SK-N-SH treated with all-trans-retinoic acid at 6 μM for 48 hours (cell line): ENCODE measurements at regions not wholly inside any gene's neighbourhood (a gene's known extent, or its start where the extent isn't known, plus 50 kb on each side); places are given as distances from the start of the nearest gene placed in this dataset.
A peak's percentile ranks its signal among the peaks of the same experiment; 100 is the strongest.

ENCODE experiments used
- ATAC-seq: fragments of 200-7000 bp; cut with Tn5 transposase; 3 replicates; pipeline ENCODE4 v1.9.1; 2020; ENCODE audit warnings: mild to moderate bottlenecking, moderate library complexity
- BACH2 ChIP-seq: fragments of 250-450 bp; sonication (Bioruptor Pico); IDR thresholded peaks from 2 replicates; pipeline ENCODE4 v1.9.0; 2021; ENCODE audit warnings: mild to moderate bottlenecking, borderline replicate concordance
- CSDC2 ChIP-seq: fragments of 250-450 bp; sonication (Bioruptor Pico); IDR thresholded peaks from 2 replicates; pipeline ENCODE4 v1.5.0; 2020; ENCODE audit warnings: mild to moderate bottlenecking, moderate library complexity
- ESRRG ChIP-seq: fragments of 250-450 bp; sonication (Bioruptor Pico); IDR thresholded peaks from 2 replicates; pipeline ENCODE4 v1.6.1; 2021; ENCODE audit warnings: mild to moderate bottlenecking
- GLIS3 ChIP-seq: fragments of 250-450 bp; sonication (Bioruptor Pico); IDR thresholded peaks from 2 replicates; pipeline ENCODE4 v1.5.0; 2020; ENCODE audit warnings: mild to moderate bottlenecking, moderate library complexity
- ISL1 ChIP-seq: fragments of 250-450 bp; sonication (Bioruptor Pico); IDR thresholded peaks from 2 replicates; pipeline ENCODE4 v2.1.2; 2022; ENCODE audit warnings: mild to moderate bottlenecking, moderate library complexity
- OSR1 ChIP-seq: fragments of 250-450 bp; sonication (Bioruptor Pico); IDR thresholded peaks from 2 replicates; pipeline ENCODE4 v1.8.0; 2022; ENCODE audit warnings: moderate library complexity, mild to moderate bottlenecking, inconsistent platforms
- PPARA ChIP-seq: fragments of 250-450 bp; sonication (Bioruptor Pico); IDR thresholded peaks from 2 replicates; pipeline ENCODE4 v1.5.0; 2020; ENCODE audit warnings: mild to moderate bottlenecking, borderline replicate concordance
- SNAI2 ChIP-seq: fragments of 250-450 bp; sonication (Bioruptor Pico); IDR thresholded peaks from 2 replicates; pipeline ENCODE4 v1.5.0; 2020; ENCODE audit warnings: mild to moderate bottlenecking, moderate library complexity
- TCF4 ChIP-seq: fragments of 250-450 bp; sonication (Bioruptor Pico); IDR thresholded peaks from 2 replicates; pipeline ENCODE4 v1.8.0; 2021; ENCODE audit warnings: mild to moderate bottlenecking, moderate library complexity, borderline replicate concordance
- TOX ChIP-seq: fragments of 250-450 bp; sonication (Bioruptor Pico); IDR thresholded peaks from 2 replicates; pipeline ENCODE4 v1.8.0; 2021; ENCODE audit warnings: mild to moderate bottlenecking, moderate library complexity, borderline replicate concordance
- ZC3H10 ChIP-seq: fragments of 250-450 bp; sonication (Bioruptor Pico); IDR thresholded peaks from 2 replicates; pipeline ENCODE4 v1.5.1; 2021; ENCODE audit warnings: mild to moderate bottlenecking, moderate library complexity
- ZFP3 ChIP-seq: fragments of 250-450 bp; sonication (Bioruptor Pico); IDR thresholded peaks from 2 replicates; pipeline ENCODE4 v1.5.0; 2020; ENCODE audit warnings: mild to moderate bottlenecking, moderate library complexity
- ZFP30 ChIP-seq: fragments of 450-650 bp; formaldehyde crosslinking; IDR thresholded peaks from 2 replicates; pipeline ENCODE4 v1.5.0; 2022; ENCODE audit warnings: mild to moderate bottlenecking, moderate library complexity
- ZNF565 ChIP-seq: fragments of 450-650 bp; formaldehyde crosslinking; conservative IDR thresholded peaks from 2 replicates; pipeline ENCODE4 v1.5.0; 2020; ENCODE audit warnings: low read depth, mild to moderate bottlenecking, moderate library complexity
- ZNF70 ChIP-seq: fragments of 450-650 bp; formaldehyde crosslinking; IDR thresholded peaks from 2 replicates; pipeline ENCODE4 v1.5.0; 2020; ENCODE audit warnings: mild to moderate bottlenecking, moderate library complexity
- ZNF8 ChIP-seq: fragments of 450-650 bp; formaldehyde crosslinking; IDR thresholded peaks from 2 replicates; pipeline ENCODE4 v1.5.0; 2020; ENCODE audit warnings: mild to moderate bottlenecking, moderate library complexity
- TF ChIP-seq, protein P1 (sequence below): fragments of 250-450 bp; sonication (Bioruptor Pico); IDR thresholded peaks from 2 replicates; pipeline ENCODE4 v1.8.0; 2020; ENCODE audit warnings: mild to moderate bottlenecking, moderate library complexity, borderline replicate concordance
- TF ChIP-seq, protein P2 (sequence below): fragments of 250-450 bp; sonication (Bioruptor Pico); IDR thresholded peaks from 2 replicates; pipeline ENCODE4 v1.8.0; 2021; ENCODE audit warnings: low read depth, mild to moderate bottlenecking, moderate library complexity, borderline replicate concordance
- TF ChIP-seq, protein P3 (sequence below): fragments of 250-450 bp; sonication (Bioruptor Pico); IDR thresholded peaks from 2 replicates; pipeline ENCODE4 v1.5.1; 2020; ENCODE audit warnings: low read depth, mild to moderate bottlenecking, moderate library complexity
- TF ChIP-seq, protein P4 (sequence below): fragments of 250-450 bp; sonication (Bioruptor Pico); IDR thresholded peaks from 2 replicates; pipeline ENCODE4 v1.5.0; 2020; ENCODE audit warnings: mild to moderate bottlenecking, moderate library complexity
- TF ChIP-seq, protein P5 (sequence below): fragments of 250-450 bp; sonication (Bioruptor Pico); IDR thresholded peaks from 2 replicates; pipeline ENCODE4 v1.5.1; 2021; ENCODE audit warnings: mild to moderate bottlenecking, moderate library complexity

DNA sequence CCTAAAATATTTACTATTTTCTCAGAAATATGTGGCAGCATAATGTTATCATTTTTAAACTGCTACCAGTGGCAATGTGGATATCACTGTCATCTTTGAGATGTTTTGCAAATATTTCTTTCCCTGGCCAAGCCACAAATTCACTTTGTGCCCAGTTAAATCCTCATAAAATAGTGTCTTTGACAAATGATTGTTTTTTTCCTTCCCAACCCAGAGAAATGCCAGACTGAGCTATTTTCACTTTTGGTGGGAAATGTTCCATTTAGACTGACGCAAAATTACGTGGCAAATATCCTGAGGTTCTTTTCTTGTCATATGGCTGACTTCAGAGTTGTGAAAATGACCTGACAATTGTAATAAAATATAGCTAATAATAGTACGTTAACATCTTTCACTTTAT, 807.0 kb upstream of the SOX9 start (continued):
- TF ChIP-seq, protein P1, sequence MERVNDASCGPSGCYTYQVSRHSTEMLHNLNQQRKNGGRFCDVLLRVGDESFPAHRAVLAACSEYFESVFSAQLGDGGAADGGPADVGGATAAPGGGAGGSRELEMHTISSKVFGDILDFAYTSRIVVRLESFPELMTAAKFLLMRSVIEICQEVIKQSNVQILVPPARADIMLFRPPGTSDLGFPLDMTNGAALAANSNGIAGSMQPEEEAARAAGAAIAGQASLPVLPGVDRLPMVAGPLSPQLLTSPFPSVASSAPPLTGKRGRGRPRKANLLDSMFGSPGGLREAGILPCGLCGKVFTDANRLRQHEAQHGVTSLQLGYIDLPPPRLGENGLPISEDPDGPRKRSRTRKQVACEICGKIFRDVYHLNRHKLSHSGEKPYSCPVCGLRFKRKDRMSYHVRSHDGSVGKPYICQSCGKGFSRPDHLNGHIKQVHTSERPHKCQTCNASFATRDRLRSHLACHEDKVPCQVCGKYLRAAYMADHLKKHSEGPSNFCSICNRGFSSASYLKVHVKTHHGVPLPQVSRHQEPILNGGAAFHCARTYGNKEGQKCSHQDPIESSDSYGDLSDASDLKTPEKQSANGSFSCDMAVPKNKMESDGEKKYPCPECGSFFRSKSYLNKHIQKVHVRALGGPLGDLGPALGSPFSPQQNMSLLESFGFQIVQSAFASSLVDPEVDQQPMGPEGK (CRISPR knock-in tag), result no peak
- TF ChIP-seq OSR1 (CRISPR knock-in tag), result no peak
- no peak for TF ChIP-seq ESRRG
- no peak for TF ChIP-seq ISL1 (CRISPR knock-in tag)
- no peak for TF ChIP-seq ZNF565 (CRISPR knock-in tag)

DNA sequence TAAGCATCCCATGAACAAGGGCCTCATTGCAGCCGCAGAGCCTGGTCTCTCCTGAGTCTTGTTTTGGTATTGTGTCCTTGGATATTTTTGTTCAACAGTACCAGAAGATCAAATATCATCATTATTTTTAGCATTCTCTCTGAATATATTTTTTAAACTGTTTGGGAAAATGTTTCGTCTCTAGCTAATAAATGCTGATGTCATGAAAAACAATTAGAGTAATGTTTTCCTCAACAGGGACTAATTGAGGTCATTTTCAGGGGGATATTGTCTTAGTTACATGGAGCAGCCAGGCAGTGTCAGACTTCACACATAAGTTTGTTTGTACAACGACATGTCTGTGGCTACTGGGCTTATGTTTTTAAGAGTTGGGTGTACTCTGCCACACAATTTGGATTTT, 805.3 kb upstream of the SOX9 start:
- no peak for TF ChIP-seq ESRRG
- TF ChIP-seq ZFP30 (CRISPR knock-in tag), result no peak
- TF ChIP-seq PPARA (CRISPR knock-in tag), result no peak
- TF ChIP-seq, protein P1 (CRISPR knock-in tag), result no peak
- TF ChIP-seq, protein P2, sequence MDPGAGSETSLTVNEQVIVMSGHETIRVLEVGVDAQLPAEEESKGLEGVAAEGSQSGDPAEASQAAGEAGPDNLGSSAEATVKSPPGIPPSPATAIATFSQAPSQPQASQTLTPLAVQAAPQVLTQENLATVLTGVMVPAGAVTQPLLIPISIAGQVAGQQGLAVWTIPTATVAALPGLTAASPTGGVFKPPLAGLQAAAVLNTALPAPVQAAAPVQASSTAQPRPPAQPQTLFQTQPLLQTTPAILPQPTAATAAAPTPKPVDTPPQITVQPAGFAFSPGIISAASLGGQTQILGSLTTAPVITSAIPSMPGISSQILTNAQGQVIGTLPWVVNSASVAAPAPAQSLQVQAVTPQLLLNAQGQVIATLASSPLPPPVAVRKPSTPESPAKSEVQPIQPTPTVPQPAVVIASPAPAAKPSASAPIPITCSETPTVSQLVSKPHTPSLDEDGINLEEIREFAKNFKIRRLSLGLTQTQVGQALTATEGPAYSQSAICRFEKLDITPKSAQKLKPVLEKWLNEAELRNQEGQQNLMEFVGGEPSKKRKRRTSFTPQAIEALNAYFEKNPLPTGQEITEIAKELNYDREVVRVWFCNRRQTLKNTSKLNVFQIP (CRISPR knock-in tag), result no peak
- no peak for ATAC-seq

DNA sequence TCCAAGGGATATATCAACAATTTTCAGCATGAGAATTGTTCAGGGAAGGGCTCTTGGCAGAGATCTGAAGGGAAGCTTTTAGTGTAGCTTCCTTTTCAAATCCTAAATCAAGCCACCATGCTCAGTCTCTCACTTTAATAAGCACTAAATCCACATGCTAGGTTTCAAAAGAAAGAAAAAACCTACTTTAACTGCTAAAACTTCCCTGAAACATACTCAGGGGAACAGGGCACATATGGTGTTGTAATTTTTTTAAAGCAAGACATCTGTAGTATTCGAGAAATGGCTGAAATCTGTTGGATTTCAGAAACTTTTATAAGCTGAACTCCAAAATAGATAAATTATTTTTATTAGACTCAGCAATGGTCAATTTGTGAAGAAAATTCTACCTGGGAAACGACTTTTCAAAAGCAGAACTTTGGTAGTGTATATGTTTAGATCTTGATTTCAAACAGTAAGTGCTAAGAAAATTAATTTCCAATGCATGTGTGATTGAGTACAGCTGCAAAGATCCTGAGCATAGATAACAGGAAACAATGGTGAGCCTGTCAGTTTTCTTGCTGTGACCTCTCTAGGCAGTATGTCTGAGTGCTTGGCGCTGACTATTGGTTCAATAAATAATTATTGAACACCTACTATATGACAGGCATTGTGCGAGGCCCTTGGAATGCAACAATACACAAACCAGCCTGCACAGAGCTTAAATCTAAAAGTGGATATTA, 804.5 kb upstream of the SOX9 start:
- ATAC-seq, result no peak

DNA sequence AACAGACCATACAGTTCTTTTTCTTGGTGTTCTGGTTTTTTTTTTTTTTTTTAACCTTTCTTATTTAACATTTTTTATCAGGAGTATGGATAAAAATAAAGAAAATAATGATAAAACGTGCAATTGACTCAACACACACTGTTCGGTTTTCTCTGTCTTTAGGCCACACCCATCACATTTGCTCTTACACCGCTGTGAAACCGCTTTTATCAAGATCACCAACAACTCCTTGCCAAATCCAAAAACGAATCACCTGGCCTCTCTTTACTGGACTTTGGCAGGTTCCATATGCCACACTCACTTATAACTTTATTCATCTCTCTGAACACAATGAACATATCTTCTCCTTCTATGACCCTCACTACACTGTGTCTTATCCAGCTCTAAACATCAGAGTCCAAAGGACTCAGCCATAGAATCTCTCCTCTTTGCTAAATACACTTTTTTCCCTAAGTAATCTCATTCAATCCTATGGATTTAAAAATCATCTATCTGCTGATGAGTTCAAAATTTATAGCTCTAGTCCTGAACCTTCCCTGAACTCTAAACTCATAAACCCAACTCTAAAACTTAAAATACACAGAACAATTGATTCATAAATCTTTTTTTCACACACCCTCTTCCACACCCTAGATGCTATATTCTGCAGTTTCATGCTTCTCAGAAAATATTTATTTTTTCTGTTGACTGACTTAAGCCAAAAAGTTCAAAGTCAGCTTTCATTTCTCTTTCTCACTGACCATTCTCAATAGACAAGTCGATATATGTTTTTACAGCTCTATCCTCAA, 800.6 kb upstream of the SOX9 start:
- ATAC-seq, result no peak
- TF ChIP-seq, protein P3, sequence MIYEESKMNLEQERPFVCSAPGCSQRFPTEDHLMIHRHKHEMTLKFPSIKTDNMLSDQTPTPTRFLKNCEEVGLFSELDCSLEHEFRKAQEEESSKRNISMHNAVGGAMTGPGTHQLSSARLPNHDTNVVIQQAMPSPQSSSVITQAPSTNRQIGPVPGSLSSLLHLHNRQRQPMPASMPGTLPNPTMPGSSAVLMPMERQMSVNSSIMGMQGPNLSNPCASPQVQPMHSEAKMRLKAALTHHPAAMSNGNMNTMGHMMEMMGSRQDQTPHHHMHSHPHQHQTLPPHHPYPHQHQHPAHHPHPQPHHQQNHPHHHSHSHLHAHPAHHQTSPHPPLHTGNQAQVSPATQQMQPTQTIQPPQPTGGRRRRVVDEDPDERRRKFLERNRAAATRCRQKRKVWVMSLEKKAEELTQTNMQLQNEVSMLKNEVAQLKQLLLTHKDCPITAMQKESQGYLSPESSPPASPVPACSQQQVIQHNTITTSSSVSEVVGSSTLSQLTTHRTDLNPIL, result no peak
- TF ChIP-seq OSR1 (CRISPR knock-in tag) (no peak), CSDC2 (CRISPR knock-in tag) (no peak), ESRRG (no peak), ZNF70 (CRISPR knock-in tag) (no peak), ZNF8 (CRISPR knock-in tag) (no peak), TCF4 (CRISPR knock-in tag) (no peak), ZFP30 (CRISPR knock-in tag) (no peak), ZNF565 (CRISPR knock-in tag) (no peak), TOX (CRISPR knock-in tag) (no peak), ZC3H10 (CRISPR knock-in tag) (no peak), GLIS3 (CRISPR knock-in tag) (no peak), SNAI2 (no peak), ZFP3 (no peak), BACH2 (CRISPR knock-in tag) (no peak)
- TF ChIP-seq, protein P1 (CRISPR knock-in tag), result no peak
- TF ChIP-seq, protein P4, sequence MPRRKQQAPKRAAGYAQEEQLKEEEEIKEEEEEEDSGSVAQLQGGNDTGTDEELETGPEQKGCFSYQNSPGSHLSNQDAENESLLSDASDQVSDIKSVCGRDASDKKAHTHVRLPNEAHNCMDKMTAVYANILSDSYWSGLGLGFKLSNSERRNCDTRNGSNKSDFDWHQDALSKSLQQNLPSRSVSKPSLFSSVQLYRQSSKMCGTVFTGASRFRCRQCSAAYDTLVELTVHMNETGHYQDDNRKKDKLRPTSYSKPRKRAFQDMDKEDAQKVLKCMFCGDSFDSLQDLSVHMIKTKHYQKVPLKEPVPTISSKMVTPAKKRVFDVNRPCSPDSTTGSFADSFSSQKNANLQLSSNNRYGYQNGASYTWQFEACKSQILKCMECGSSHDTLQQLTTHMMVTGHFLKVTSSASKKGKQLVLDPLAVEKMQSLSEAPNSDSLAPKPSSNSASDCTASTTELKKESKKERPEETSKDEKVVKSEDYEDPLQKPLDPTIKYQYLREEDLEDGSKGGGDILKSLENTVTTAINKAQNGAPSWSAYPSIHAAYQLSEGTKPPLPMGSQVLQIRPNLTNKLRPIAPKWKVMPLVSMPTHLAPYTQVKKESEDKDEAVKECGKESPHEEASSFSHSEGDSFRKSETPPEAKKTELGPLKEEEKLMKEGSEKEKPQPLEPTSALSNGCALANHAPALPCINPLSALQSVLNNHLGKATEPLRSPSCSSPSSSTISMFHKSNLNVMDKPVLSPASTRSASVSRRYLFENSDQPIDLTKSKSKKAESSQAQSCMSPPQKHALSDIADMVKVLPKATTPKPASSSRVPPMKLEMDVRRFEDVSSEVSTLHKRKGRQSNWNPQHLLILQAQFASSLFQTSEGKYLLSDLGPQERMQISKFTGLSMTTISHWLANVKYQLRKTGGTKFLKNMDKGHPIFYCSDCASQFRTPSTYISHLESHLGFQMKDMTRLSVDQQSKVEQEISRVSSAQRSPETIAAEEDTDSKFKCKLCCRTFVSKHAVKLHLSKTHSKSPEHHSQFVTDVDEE, result no peak
- TF ChIP-seq, protein P5, sequence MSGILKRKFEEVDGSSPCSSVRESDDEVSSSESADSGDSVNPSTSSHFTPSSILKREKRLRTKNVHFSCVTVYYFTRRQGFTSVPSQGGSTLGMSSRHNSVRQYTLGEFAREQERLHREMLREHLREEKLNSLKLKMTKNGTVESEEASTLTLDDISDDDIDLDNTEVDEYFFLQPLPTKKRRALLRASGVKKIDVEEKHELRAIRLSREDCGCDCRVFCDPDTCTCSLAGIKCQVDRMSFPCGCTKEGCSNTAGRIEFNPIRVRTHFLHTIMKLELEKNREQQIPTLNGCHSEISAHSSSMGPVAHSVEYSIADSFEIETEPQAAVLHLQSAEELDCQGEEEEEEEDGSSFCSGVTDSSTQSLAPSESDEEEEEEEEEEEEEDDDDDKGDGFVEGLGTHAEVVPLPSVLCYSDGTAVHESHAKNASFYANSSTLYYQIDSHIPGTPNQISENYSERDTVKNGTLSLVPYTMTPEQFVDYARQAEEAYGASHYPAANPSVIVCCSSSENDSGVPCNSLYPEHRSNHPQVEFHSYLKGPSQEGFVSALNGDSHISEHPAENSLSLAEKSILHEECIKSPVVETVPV (CRISPR knock-in tag), result no peak

More for the DNA sequence above, 804.5 kb upstream of the SOX9 start:
- TF ChIP-seq TCF4 (CRISPR knock-in tag) (0 out of 2 replicates have a peak, but pooled peaks have one; percentile 19), CSDC2 (CRISPR knock-in tag) (no peak)
